Suprapubic skin (tissue), 4 donors: ENCODE measurements at regions not wholly inside any gene's neighbourhood (a gene's known extent, or its start where the extent isn't known, plus 50 kb on each side); places are given as distances from the start of the nearest gene placed in this dataset.

Source experiments
- EP300 ChIP-seq: sonication (generic); formaldehyde crosslinking; IDR thresholded peaks from one replicate; pipeline ENCODE4 v1.6.1; 2017; ENCODE audit warnings: antibody characterized with exemption
- POLR2A ChIP-seq, 2 donors: fragments of 450-650 bp; IDR thresholded peaks; one replicate each; pipeline ENCODE4 v1.6.1; 2017; ENCODE audit warnings: antibody characterized with exemption in 2 of 2, mild to moderate bottlenecking in 2 of 2, moderate library complexity in 2 of 2
- POLR2AphosphoS5 ChIP-seq, 3 donors: sonication (generic); formaldehyde crosslinking; IDR thresholded peaks; one replicate each; pipeline ENCODE4 v1.6.1; 2017; ENCODE audit warnings: antibody characterized with exemption in 3 of 3

GRCh38 chr2:172273910-172274571 lies 153.3 kb upstream of the ITGA6 start:
- TF ChIP-seq POLR2A (IDR thresholded peaks at IDR 0.05) = no peak
- TF ChIP-seq EP300 = no peak
- TF ChIP-seq POLR2AphosphoS5 (IDR thresholded peaks at IDR 0.05) = no peak
